HG03064 (cell line): ENCODE measurements at regions not wholly inside any gene's neighbourhood (a gene's known extent, or its start where the extent isn't known, plus 50 kb on each side); places are given as distances from the start of the nearest gene placed in this dataset.
"Not testable (repeated sequence)": the region's sequence is repeated elsewhere in the genome, so short reads cannot be mapped to it uniquely, and the experiment has no call there.

ENCODE experiments used
- ATAC-seq: cut with Tn5 transposase; IDR thresholded peaks from one replicate; pipeline ENCODE4 v1.9.1; 2021; ENCODE audit warnings: low read depth; ENCODE audit not compliant: unreplicated experiment

GRCh38 chr12:105574056-105574715 is 243.7 kb downstream of the C12orf75 start:
- ATAC-seq, result no peak

DNA sequence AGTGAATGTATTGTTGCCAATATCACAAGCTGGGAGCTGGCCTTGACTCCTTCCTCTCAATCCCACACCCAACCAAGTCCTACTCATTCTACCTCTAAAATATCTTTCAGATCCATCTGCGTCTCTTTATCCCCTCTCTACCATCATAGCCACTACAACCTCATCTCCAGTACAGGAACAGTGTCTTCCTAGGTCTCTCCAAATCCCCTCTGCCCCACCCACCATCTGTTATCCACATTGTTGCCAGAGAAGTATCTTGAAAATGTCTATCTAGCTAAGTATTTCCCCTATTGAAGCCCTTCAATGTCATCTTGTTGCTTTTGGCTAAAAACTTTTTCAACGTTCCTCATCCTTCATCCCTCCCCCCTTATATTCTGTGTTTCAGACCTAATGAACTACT is 244.7 kb downstream of the C12orf75 start:
- no peak for ATAC-seq

GRCh38 chr12:105576261-105576660 is 245.8 kb downstream of the C12orf75 start:
- no peak for ATAC-seq

- no peak for ATAC-seq
These were observed 250.4 kb downstream of the C12orf75 start for GRCh38 chr12:105580821-105581352.

DNA sequence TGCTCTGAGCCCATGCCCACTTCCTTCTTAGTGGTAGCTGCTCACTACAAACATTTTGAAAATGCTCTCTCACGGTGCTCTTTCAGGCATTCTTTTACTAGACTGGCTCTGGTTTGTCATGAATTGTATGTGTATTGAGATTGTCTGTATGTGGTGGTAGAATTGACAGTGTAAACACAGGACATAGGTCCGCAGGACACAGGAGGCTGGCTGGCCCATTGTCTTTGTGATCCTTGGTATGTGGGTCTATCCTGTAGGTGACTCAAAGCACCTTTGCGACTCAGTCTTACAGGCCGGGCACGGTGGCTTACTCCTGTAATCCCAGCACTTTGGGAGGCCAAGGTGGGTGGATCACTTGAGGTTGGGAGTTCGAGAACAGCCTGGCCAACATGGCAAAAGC is 250.9 kb downstream of the C12orf75 start:
- ATAC-seq, result no peak

GRCh38 chr12:105585107-105585506 is 254.6 kb downstream of the C12orf75 start:
- no peak for ATAC-seq

- no peak for ATAC-seq
These were observed 256.7 kb downstream of the C12orf75 start for GRCh38 chr12:105587237-105587636.

- ATAC-seq, result no peak
These were observed 257.6 kb downstream of the C12orf75 start for GRCh38 chr12:105588106-105588505.

- no peak for ATAC-seq
These were observed 260.1 kb downstream of the C12orf75 start for GRCh38 chr12:105590571-105590970.

DNA sequence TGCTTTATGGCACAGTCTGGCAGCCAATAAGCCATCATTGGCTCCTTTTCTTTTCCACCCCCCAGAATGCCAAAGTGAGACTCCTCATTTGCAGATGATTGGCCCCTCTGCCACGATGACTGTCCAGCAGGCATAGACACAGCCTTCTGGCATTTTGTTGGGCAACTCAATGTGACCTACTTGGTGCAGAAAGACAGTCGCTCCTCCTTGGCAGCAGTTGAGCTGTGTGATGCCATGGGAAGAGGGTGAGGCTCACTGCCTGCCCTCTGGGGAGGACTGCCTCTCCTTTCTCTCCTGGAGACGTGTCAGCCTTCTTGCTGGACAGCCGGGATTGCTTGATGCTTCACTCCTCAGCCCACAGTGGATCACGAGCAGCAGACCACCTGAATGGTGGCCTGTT is 264.9 kb downstream of the C12orf75 start:
- no peak for ATAC-seq

GRCh38 chr12:105596731-105597130 is 266.2 kb downstream of the C12orf75 start:
- ATAC-seq, result no peak

DNA sequence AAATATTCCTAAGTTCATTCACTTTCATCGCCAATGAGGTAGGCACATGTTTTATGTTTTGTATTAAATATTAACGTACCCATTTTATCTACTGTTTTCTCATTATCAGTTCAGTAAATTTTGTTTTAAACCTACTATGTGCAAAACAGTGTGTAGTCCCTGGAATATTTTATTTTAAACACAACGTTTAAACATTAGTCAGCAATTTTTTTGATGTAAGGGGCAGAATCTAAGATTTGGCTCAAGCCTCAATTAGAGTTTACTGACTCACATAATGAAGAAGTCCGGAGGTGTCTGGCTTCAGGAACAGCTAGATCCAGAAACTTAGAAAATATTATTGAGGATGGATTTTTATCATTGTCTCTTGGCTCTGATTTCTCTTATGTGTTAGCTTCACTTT is 267.5 kb downstream of the C12orf75 start:
- no peak for ATAC-seq

- ATAC-seq, result no peak
These were observed 270.5 kb downstream of the C12orf75 start for GRCh38 chr12:105600911-105601545.

DNA sequence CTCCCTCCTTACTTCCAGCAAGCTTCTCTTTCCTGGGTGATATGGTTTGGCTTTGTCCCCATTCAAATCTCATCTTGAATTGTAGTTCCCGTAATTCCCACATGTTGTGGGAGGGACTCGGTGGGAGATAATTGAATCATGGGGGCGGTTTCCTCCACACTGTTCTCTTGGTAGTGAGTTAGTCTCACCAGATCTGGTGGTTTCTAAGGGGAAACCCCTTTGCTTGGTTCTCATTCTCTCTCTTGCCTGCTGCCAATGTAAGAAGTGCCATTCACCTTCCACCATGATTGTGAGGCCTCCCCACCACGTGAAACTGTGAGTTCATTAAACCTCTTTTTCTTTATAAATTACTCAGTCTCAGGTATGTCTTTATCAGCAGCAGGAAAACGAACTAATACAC is 271.8 kb downstream of the C12orf75 start:
- ATAC-seq, result not testable (repeated sequence)

DNA sequence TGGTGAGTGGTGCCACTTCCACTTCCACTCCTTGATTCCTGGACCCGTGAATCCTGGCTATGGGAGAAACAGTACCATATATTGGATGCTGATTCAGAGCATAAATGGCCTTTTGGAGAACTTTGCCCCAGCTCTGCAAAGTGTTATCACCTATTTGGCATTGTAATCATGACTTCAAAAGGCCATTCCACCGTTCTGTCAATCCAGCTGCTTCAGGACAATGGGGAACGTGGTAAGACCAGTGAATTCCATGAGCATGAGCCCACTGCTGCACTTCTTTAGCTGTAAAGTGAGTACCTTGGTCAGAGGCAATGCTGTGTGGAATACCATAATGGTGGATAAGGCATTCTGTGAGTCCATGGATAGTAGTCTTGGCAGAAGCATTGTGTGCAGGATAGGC is 273.8 kb downstream of the C12orf75 start:
- not testable (repeated sequence) for ATAC-seq

DNA sequence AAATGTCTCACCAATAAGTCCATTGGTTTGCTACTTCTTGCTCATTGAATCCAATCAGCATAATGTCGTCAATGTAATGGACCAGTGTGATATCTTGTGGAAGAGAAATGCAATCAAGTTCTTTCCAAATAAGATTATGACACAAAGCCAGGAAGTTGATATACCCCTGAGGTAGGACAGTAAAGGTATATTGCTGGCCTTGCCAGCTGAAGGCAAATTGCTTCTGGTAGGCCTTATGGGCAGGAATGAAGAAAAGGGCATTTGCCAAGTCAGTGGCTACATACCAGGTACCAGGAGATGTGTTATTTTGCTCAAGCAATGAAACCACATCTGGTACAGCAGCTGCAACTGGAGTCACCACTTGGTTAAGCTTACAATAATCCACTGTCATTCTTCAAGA is 276.1 kb downstream of the C12orf75 start:
- ATAC-seq, result not testable (repeated sequence)

DNA sequence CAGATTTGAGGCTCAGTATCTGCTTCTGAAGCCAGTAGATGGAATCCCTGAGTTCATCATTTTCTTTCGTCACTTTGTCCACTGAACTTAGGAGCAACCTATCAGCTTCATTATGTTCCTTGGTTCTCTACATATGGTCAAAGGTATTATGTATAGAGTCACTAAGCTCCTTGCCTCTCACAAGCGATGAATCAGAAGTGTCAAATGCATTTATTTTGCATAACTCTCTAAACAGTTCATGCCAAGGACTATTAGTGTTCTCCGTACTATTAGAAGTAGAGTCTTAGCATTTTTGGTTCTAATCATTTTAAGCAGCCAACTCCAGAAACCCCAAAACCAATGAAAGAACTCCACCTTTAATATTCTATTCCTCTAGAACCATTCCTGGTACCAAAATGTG is 278.5 kb downstream of the C12orf75 start:
- not testable (repeated sequence) for ATAC-seq

- ATAC-seq, result no peak
These were observed 280.0 kb downstream of the C12orf75 start for GRCh38 chr12:105610459-105610858.

GRCh38 chr12:105611340-105611739 is 280.8 kb downstream of the C12orf75 start:
- no peak for ATAC-seq

- no peak for ATAC-seq
These were observed 282.8 kb downstream of the C12orf75 start for GRCh38 chr12:105613269-105613668.

DNA sequence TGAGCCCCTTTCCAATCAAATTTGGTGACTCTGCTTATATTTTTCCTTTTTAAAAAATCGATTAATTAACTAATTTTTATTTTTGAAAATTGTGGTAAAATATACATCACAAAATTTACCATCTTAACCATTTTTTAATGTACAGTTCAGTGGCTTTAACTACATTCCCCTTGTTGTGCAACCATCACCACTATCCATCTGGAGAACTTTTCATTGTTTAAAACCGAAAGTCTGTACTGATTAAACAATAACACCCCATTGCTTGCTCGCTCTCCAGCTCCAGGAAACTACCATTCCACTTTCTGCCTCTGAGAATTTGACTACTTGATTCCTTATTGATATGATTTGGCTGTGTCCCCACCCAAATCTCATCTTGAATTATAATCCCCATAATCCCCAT is 283.4 kb downstream of the C12orf75 start:
- ATAC-seq, result no peak

DNA sequence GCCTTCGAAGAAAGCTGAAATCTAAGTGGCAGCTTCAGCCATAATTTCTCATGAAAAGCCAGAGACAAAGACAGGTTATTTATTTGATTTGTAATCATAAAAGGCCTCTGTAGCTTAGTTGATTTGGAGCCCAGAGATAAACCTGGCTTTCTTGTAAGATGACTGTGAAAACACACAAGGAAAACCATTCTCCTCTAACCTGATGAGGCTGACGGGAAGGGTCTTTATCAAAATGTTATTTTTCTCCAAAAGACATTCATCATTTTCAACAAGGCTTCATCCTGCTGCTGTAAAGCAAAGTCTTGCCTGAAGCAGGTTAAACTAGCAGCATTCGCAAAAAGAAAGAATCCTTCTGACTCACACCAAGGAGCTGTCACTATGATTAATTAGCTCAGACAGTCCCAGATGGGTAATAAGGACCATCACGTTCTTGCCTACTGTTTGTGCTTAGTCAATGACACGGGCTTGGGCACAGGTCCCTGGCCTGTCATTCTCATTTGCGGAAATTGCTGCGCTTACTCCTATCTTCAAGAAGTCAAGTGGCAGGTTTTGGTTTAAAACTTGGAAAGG is 286.6 kb downstream of the C12orf75 start:
- no peak for ATAC-seq
